ENCODE measurements at regions not wholly inside any gene's neighbourhood (a gene's known extent, or its start where the extent isn't known, plus 50 kb on each side); places are given as distances from the start of the nearest gene placed in this dataset.

GRCh38 chr13:65865206-65865605, 1364.9 kb downstream of the PCDH9 start:
- DNase-seq = no peak
- Histone ChIP-seq H3K27me3 (ENCODE audit: insufficient read depth, low read depth, severe bottlenecking) (no peaks in the 10 kb centered on the region), H3K4me3 (ENCODE audit: low read depth, low read length) (no peak overlapping the region), H3K36me3 (no peaks in the 10 kb centered on the region), H3K27ac (no peak overlapping the region), H3K9me3 (ENCODE audit: severe bottlenecking) (no peaks in the 10 kb centered on the region)
- no peak for TF ChIP-seq CTCF (IDR thresholded peaks at IDR 0.05; ENCODE audit: low read depth, low read length)

GRCh38 chr13:65864039-65864438, 1366.1 kb downstream of the PCDH9 start:
- TF ChIP-seq CTCF (IDR thresholded peaks at IDR 0.05; ENCODE audit: low read depth, low read length) = no peak
- Histone ChIP-seq H3K36me3 (no peaks in the 10 kb centered on the region), H3K9me3 (ENCODE audit: severe bottlenecking) (no peaks in the 10 kb centered on the region), H3K4me3 (ENCODE audit: low read depth, low read length) (no peak overlapping the region), H3K27me3 (ENCODE audit: insufficient read depth, low read depth, severe bottlenecking) (no peaks in the 10 kb centered on the region), H3K27ac (no peak overlapping the region)
- DNase-seq = no peak

- Histone ChIP-seq H3K36me3 (no peaks in the 10 kb centered on the region), H3K9me3 (ENCODE audit: severe bottlenecking) (no peaks in the 10 kb centered on the region), H3K4me3 (ENCODE audit: low read depth, low read length) (no peak overlapping the region), H3K27me3 (ENCODE audit: insufficient read depth, low read depth, severe bottlenecking) (no peaks in the 10 kb centered on the region), H3K27ac (no peak overlapping the region)
- no peak for DNase-seq
- TF ChIP-seq CTCF (IDR thresholded peaks at IDR 0.05; ENCODE audit: low read depth, low read length) = no peak
These were observed 1369.8 kb downstream of the PCDH9 start for GRCh38 chr13:65860306-65860705.

- TF ChIP-seq CTCF (IDR thresholded peaks at IDR 0.05; ENCODE audit: low read depth, low read length) = no peak
- Histone ChIP-seq H3K36me3 (no peaks in the 10 kb centered on the region), H3K4me3 (ENCODE audit: low read depth, low read length) (no peak overlapping the region), H3K27ac (no peak overlapping the region), H3K27me3 (ENCODE audit: insufficient read depth, low read depth, severe bottlenecking) (no peaks in the 10 kb centered on the region), H3K9me3 (ENCODE audit: severe bottlenecking) (no peaks in the 10 kb centered on the region)
- DNase-seq = no peak
These were observed 1372.1 kb downstream of the PCDH9 start for GRCh38 chr13:65857942-65858565.

- Histone ChIP-seq H3K27ac (no peak overlapping the region), H3K27me3 (ENCODE audit: insufficient read depth, low read depth, severe bottlenecking) (no peaks in the 10 kb centered on the region), H3K4me3 (ENCODE audit: low read depth, low read length) (no peak overlapping the region), H3K9me3 (ENCODE audit: severe bottlenecking) (no peaks in the 10 kb centered on the region), H3K36me3 (no peaks in the 10 kb centered on the region)
- no peak for DNase-seq
- TF ChIP-seq CTCF (IDR thresholded peaks at IDR 0.05; ENCODE audit: low read depth, low read length) = no peak
These were observed 1373.7 kb downstream of the PCDH9 start for GRCh38 chr13:65856431-65856830.

- H3K9me3 ChIP-seq (ENCODE audit: severe bottlenecking) = no peaks in the 10 kb centered on the region
- TF ChIP-seq CTCF (IDR thresholded peaks at IDR 0.05; ENCODE audit: low read depth, low read length) = no peak
- DNase-seq = no peak
- H3K27me3 ChIP-seq (ENCODE audit: insufficient read depth, low read depth, severe bottlenecking) = no peaks in the 10 kb centered on the region
- H3K36me3 ChIP-seq = no peaks in the 10 kb centered on the region
- H3K4me3 ChIP-seq (ENCODE audit: low read depth, low read length) = no peak overlapping the region
- no peak overlapping the region for H3K27ac ChIP-seq
These were observed 1374.8 kb downstream of the PCDH9 start for GRCh38 chr13:65855242-65855805.
